H1 (cell line): ENCODE measurements at regions not wholly inside any gene's neighbourhood (a gene's known extent, or its start where the extent isn't known, plus 50 kb on each side); places are given as distances from the start of the nearest gene placed in this dataset.
"Not testable (repeated sequence)": the region's sequence is repeated elsewhere in the genome, so short reads cannot be mapped to it uniquely, and the experiment has no call there.

Experiments used
- CTCF ChIA-PET: fragments of 300-600 bp; sonication (Branson Sonifier 250); formaldehyde crosslinking; loops from one replicate; lab custom pipeline; 2021; ENCODE audit not compliant: partially characterized antibody; lab: Charles Lee
- POLR2A ChIA-PET: fragments of 300-600 bp; sonication (Branson Sonifier 250); formaldehyde crosslinking; loops from one replicate; lab custom pipeline; 2021; ENCODE audit warnings: inconsistent platforms; ENCODE audit not compliant: partially characterized antibody; lab: Charles Lee
- DNase-seq, 2 experiments: peaks; one replicate each; pipeline versions ENCODE4 v3.0.0 to v3.0.0-alpha.2; 2010 to 2022; ENCODE audit warnings: low spot score in 2 of 2, low read depth in 1 of 2, mixed read lengths in 1 of 2
- FAIRE-seq: peaks from 2 replicates; lab custom pipeline; 2011; peaks lifted over from hg19 to GRCh38; lab: Jason Lieb, UNC
- H2AFZ ChIP-seq: 2 replicates; pipeline ENCODE4 v1.8.1; 2012; ENCODE audit warnings: low read length, inconsistent platforms
- H2AK5ac ChIP-seq: 2 replicates; pipeline ENCODE4 v1.6.1; 2013; ENCODE audit warnings: low read depth, low read length
- H2BK120ac ChIP-seq: replicated peaks from 2 replicates; pipeline ENCODE3; 2013; ENCODE audit warnings: low read depth, low read length, inconsistent platforms
- H2BK12ac ChIP-seq: 2 replicates; pipeline ENCODE4 v1.6.1; 2013; ENCODE audit warnings: low read depth, low read length
- H2BK15ac ChIP-seq: 2 replicates; pipeline ENCODE4 v1.6.1; 2013; ENCODE audit warnings: low read length
- H2BK20ac ChIP-seq: 2 replicates; pipeline ENCODE4 v1.6.1; 2013; ENCODE audit warnings: low read length
- H2BK5ac ChIP-seq: 2 replicates; pipeline ENCODE4 v1.6.1; 2013; ENCODE audit warnings: low read depth, low read length
- H3K14ac ChIP-seq: 2 replicates; pipeline ENCODE4 v1.6.1; 2013; ENCODE audit warnings: inconsistent platforms; ENCODE audit not compliant: insufficient read length
- H3K18ac ChIP-seq: 2 replicates; pipeline ENCODE4 v1.6.1; 2013; ENCODE audit warnings: low read length; ENCODE audit errors: extremely low read depth
- H3K23ac ChIP-seq: 2 replicates; pipeline ENCODE4 v1.6.1; 2013; ENCODE audit warnings: inconsistent platforms; ENCODE audit not compliant: insufficient read length
- H3K23me2 ChIP-seq: 2 replicates; pipeline ENCODE4 v1.6.1; 2013; ENCODE audit warnings: low read depth, low read length
- H3K27ac ChIP-seq: 2 replicates; pipeline ENCODE4 v1.6.1; 2011; ENCODE audit warnings: low read depth, low read length, inconsistent platforms
- H3K27me3 ChIP-seq, 4 experiments: replicated peaks in 1 of 4; 1 replicate in 1 of 4; 2 replicates in 3 of 4; pipeline versions ENCODE4 v1.6.1 to v1.8.1; 2011 to 2013; ENCODE audit warnings: low read length in 3 of 4, mild to moderate bottlenecking in 3 of 4, inconsistent platforms in 2 of 4, mixed read lengths in 2 of 4, moderate library complexity in 1 of 4; ENCODE audit not compliant: control insufficient read depth in 3 of 4, insufficient read depth in 3 of 4; ENCODE audit errors: extremely low read depth in 1 of 4
- H3K36me3 ChIP-seq, 4 experiments: 2 replicates each; pipeline versions ENCODE4 v1.6.1 to v1.8.1; 2011 to 2013; ENCODE audit warnings: mild to moderate bottlenecking in 4 of 4, low read length in 3 of 4, moderate library complexity in 2 of 4, control low read depth in 1 of 4, inconsistent platforms in 1 of 4; ENCODE audit not compliant: insufficient read depth in 4 of 4, control insufficient read depth in 2 of 4
- H3K4ac ChIP-seq: replicated peaks from 2 replicates; pipeline ENCODE3; 2013; ENCODE audit warnings: low read length, low read depth, mixed read lengths, inconsistent platforms; ENCODE audit not compliant: insufficient read length
- H3K4me1 ChIP-seq, 4 experiments: replicated peaks in 1 of 4; 1 replicate in 1 of 4; 2 replicates in 3 of 4; pipeline versions ENCODE4 v1.6.1 to v1.8.1; 2011 to 2013; ENCODE audit warnings: low read length in 3 of 4, inconsistent platforms in 2 of 4, mixed read lengths in 1 of 4; ENCODE audit not compliant: insufficient read depth in 4 of 4, control insufficient read depth in 3 of 4
- H3K4me2 ChIP-seq, 2 experiments: 2 replicates each; pipeline versions ENCODE4 v1.6.1 to v1.8.1; 2011 to 2013; ENCODE audit warnings: low read depth in 2 of 2, low read length in 2 of 2, control low read depth in 1 of 2, inconsistent platforms in 1 of 2, mild to moderate bottlenecking in 1 of 2; ENCODE audit not compliant: insufficient read depth in 1 of 2
- H3K4me3 ChIP-seq, 4 experiments: fragments of 200-600, 300-600 bp in 1 of 4; sonication (generic), shearing (Covaris generic), sonication (Bioruptor Twin) in 1 of 4; 2 replicates each; pipeline versions ENCODE4 v1.5.1 to v1.8.1; 2011 to 2016; ENCODE audit warnings: low read length in 4 of 4, low read depth in 3 of 4, control low read depth in 2 of 4, inconsistent platforms in 2 of 4, mild to moderate bottlenecking in 2 of 4, mixed read lengths in 1 of 4, moderate library complexity in 1 of 4; ENCODE audit not compliant: insufficient read depth in 2 of 4; ENCODE audit errors: extremely low read depth in 1 of 4
- H3K56ac ChIP-seq: replicated peaks from 2 replicates; pipeline ENCODE3; 2013; ENCODE audit warnings: low read depth, mild to moderate bottlenecking, mixed read lengths, low read length, inconsistent platforms; ENCODE audit not compliant: insufficient read length
- H3K79me1 ChIP-seq: 2 replicates; pipeline ENCODE4 v1.6.1; 2013; ENCODE audit warnings: low read depth, low read length, control low read depth
- H3K79me2 ChIP-seq, 2 experiments: 2 replicates each; pipeline versions ENCODE4 v1.6.1 to v1.8.1; 2012 to 2013; ENCODE audit warnings: low read length in 2 of 2, mild to moderate bottlenecking in 2 of 2, inconsistent platforms in 1 of 2; ENCODE audit not compliant: insufficient read depth in 2 of 2, control insufficient read depth in 1 of 2
- H3K9ac ChIP-seq, 4 experiments: replicated peaks in 1 of 4; 1 replicate in 1 of 4; 2 replicates in 3 of 4; pipeline versions ENCODE4 v1.6.1 to v1.8.1; 2011 to 2013; ENCODE audit warnings: low read depth in 3 of 4, low read length in 3 of 4, control low read depth in 2 of 4, mild to moderate bottlenecking in 2 of 4, moderate library complexity in 2 of 4, inconsistent platforms in 1 of 4; ENCODE audit errors: extremely low read depth in 1 of 4
- H3K9me3 ChIP-seq, 2 experiments: 2 replicates each; pipeline versions ENCODE4 v1.6.1 to v1.8.1; 2012 to 2013; ENCODE audit warnings: mild to moderate bottlenecking in 2 of 2, moderate library complexity in 2 of 2, control low read depth in 1 of 2, inconsistent platforms in 1 of 2, low read depth in 1 of 2, low read length in 1 of 2, mixed read lengths in 1 of 2; ENCODE audit not compliant: insufficient read depth in 2 of 2
- H4K20me1 ChIP-seq, 2 experiments: replicated peaks in 1 of 2; 2 replicates each; pipeline versions ENCODE3 to v1.8.1; 2011 to 2013; ENCODE audit warnings: inconsistent platforms in 2 of 2, low read length in 2 of 2, mild to moderate bottlenecking in 1 of 2; ENCODE audit not compliant: insufficient read depth in 2 of 2, control insufficient read depth in 1 of 2
- H4K5ac ChIP-seq: 2 replicates; pipeline ENCODE4 v1.6.1; 2013; ENCODE audit warnings: low read length, low read depth, mixed read lengths, inconsistent platforms; ENCODE audit not compliant: insufficient read length
- H4K8ac ChIP-seq: 2 replicates; pipeline ENCODE4 v1.8.0; 2013; ENCODE audit warnings: mild to moderate bottlenecking, moderate library complexity, low read length, inconsistent platforms; ENCODE audit not compliant: insufficient read depth; ENCODE audit errors: extremely low read depth
- H4K91ac ChIP-seq: replicated peaks from 2 replicates; pipeline ENCODE3; 2013; ENCODE audit warnings: low read length, mixed read lengths, inconsistent platforms; ENCODE audit not compliant: insufficient read length
- WGBS, 2 experiments: shearing (Covaris generic) in 1 of 2; methylation state at CpG; one replicate each; pipeline versions ENCODE4 v1.1.6 to v1.1.7; 2013 to 2015; ENCODE audit warnings: low lambda C conversion rate in 2 of 2, mixed read lengths in 2 of 2, inconsistent platforms in 1 of 2, low coverage in 1 of 2, missing lambda C conversion rate in 1 of 2; ENCODE audit not compliant: insufficient replicate concordance in 2 of 2, insufficient coverage in 1 of 2, insufficient read length in 1 of 2; ENCODE audit errors: extremely low coverage in 1 of 2, missing lambda C conversion rate in 1 of 2; 5-methylcytosine and 5-hydroxymethylcytosine counted together

- peak overlapping the region in 2 of 4 experiments; percentile 19 to 48; a peak in 3 of 8 replicates for H3K4me3 ChIP-seq
Measured at GRCh38 chr13:50185769-50186763, 170.8 kb downstream of the KCNRG start.

More at GRCh38 chr13:50185769-50186763, 170.8 kb downstream of the KCNRG start:
- H3K9me3 ChIP-seq, H3K79me2 ChIP-seq, H3K4ac ChIP-seq, H3K56ac ChIP-seq, FAIRE-seq, H4K5ac ChIP-seq, H3K23ac ChIP-seq, H3K23me2 ChIP-seq, H2BK15ac ChIP-seq, H2BK20ac ChIP-seq, H2AK5ac ChIP-seq, H2AFZ ChIP-seq, H3K36me3 ChIP-seq, H3K18ac ChIP-seq, H2BK5ac ChIP-seq, H3K9ac ChIP-seq, H3K4me1 ChIP-seq, H3K79me1 ChIP-seq, H4K8ac ChIP-seq, H3K14ac ChIP-seq, H4K20me1 ChIP-seq, H3K27ac ChIP-seq, H4K91ac ChIP-seq, H2BK12ac ChIP-seq, H3K27me3 ChIP-seq, H2BK120ac ChIP-seq: not testable (repeated sequence)
- DNase-seq, result peak in 1 of 2 experiments; percentile 55
- POLR2A ChIA-PET, result interaction anchor here (1.4 kb wide), 1 partner anchor 23 kb away, joined by 3 read pairs; no protein-coding TSS in a partner anchor
- CTCF ChIA-PET, result interaction anchor here (1.2 kb wide), 1 partner anchor 29 kb away, joined by 3 read pairs; no protein-coding TSS in a partner anchor
- peak overlapping the region; percentile 30 to 36 for H3K4me2 ChIP-seq
- 78% methylated on average over 9 of the region's 32 CpGs; no CpG with 5 or more reads in 1 of the 2 experiments for WGBS, 2 experiments
